ENCODE measurements at regions not wholly inside any gene's neighbourhood (a gene's known extent, or its start where the extent isn't known, plus 50 kb on each side); places are given as distances from the start of the nearest gene placed in this dataset.

GRCh38 chr2:125386074-125386473, 1269.9 kb upstream of the GYPC start:
- TF ChIP-seq CTCF (IDR thresholded peaks at IDR 0.05) (no peak), POLR2A (IDR thresholded peaks at IDR 0.05) (no peak)
